Mesothelial cell of epicardium (in vitro differentiated cells): ENCODE measurements at regions not wholly inside any gene's neighbourhood (a gene's known extent, or its start where the extent isn't known, plus 50 kb on each side); places are given as distances from the start of the nearest gene placed in this dataset.
A peak's percentile ranks its signal among the peaks of the same experiment; 100 is the strongest.

Source experiments
- DNase-seq, 2 experiments: peaks; one replicate each; pipeline ENCODE4 v3.0.0; 2021; ENCODE audit warnings: low spot score in 2 of 2; ENCODE audit not compliant: unreplicated experiment in 2 of 2
- H3K27ac Mint-ChIP-seq: 2 replicates; pipeline ENCODE4 v1.8.0; 2021; ENCODE audit warnings: mixed read lengths
- H3K27me3 Mint-ChIP-seq: 2 replicates; pipeline ENCODE4 v1.8.0; 2021; ENCODE audit warnings: low read depth, mixed read lengths
- H3K36me3 Mint-ChIP-seq: 2 replicates; pipeline ENCODE4 v1.8.0; 2021; ENCODE audit warnings: mixed read lengths
- H3K4me1 Mint-ChIP-seq: 2 replicates; pipeline ENCODE4 v1.8.0; 2021; ENCODE audit warnings: mixed read lengths
- H3K4me3 Mint-ChIP-seq: 2 replicates; pipeline ENCODE4 v1.8.0; 2021; ENCODE audit warnings: mild to moderate bottlenecking, moderate library complexity, mixed read lengths
- H3K9me3 Mint-ChIP-seq: 2 replicates; pipeline ENCODE4 v1.8.0; 2021; ENCODE audit warnings: mixed read lengths
- TF ChIP-seq, protein P1 (sequence below): fragments of 200-600 bp; sonication (generic); IDR thresholded peaks from one replicate; pipeline ENCODE4 v1.5.0; 2021; ENCODE audit warnings: antibody characterized with exemption; ENCODE audit not compliant: unreplicated experiment

DNA sequence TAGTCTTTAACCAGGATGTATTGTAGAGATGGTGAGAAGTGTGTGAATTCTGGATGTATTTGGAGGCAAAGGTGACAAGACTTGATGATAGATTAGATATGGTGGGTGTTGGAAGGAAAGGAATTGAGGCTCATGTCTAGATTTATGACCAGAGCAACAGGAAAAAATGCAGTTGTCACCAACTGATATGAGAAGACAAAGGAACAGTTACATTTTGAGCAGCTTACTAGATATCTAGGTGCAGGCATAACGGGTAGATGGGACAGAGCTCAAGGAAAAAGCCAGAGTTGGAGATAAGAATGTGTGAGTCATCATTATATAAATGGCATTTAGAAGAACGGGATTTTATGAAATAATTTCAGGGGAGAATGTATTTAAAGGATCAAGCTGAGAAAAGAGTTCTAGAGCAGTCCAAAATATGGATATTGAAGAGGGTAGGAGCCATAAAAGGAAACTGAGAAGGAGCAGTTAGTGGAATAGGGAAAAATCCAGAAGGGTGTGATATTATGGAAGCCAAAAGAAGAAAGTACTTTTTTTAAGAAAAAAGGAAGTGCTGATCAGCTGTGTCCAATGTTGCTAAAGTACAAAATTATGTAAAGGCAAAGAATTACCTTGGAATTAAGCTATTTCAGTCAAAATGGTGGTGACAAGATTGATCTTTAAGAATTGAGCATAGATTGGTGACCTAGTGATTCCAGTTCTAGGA is 262.5 kb downstream of the CGGBP1 start:
- H3K27me3 Mint-ChIP-seq, result peaks cover 70% of the 10 kb centered on the region
- H3K36me3 Mint-ChIP-seq, result no peaks in the 10 kb centered on the region
- peaks cover 17% of the 10 kb centered on the region for H3K4me1 Mint-ChIP-seq
- H3K4me3 Mint-ChIP-seq, result no peak overlapping the region
- DNase-seq, result no peak
- TF ChIP-seq, protein P1, sequence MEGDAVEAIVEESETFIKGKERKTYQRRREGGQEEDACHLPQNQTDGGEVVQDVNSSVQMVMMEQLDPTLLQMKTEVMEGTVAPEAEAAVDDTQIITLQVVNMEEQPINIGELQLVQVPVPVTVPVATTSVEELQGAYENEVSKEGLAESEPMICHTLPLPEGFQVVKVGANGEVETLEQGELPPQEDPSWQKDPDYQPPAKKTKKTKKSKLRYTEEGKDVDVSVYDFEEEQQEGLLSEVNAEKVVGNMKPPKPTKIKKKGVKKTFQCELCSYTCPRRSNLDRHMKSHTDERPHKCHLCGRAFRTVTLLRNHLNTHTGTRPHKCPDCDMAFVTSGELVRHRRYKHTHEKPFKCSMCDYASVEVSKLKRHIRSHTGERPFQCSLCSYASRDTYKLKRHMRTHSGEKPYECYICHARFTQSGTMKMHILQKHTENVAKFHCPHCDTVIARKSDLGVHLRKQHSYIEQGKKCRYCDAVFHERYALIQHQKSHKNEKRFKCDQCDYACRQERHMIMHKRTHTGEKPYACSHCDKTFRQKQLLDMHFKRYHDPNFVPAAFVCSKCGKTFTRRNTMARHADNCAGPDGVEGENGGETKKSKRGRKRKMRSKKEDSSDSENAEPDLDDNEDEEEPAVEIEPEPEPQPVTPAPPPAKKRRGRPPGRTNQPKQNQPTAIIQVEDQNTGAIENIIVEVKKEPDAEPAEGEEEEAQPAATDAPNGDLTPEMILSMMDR, result no peak
- H3K9me3 Mint-ChIP-seq, result no peaks in the 10 kb centered on the region
- no peak overlapping the region for H3K27ac Mint-ChIP-seq

DNA sequence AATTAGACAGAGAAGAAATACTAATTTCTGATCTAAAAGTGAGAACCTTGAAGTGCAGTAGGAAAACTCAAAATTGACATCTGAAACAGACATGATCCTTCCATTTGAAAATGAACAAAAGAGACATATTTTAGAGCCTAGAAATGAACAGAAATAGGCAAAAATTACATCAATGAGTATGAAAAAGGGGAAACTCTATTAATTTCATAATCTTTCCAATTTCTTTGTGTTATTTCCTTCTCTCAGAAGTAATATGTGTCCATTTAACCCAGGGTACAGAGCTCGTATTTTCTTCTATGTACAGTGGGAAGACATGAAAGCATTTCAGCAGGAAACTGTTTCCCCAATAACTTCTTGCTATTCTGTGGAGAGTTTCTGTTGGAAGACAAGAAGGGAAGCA is 263.1 kb downstream of the CGGBP1 start:
- Mint-ChIP-seq H3K27ac (no peak overlapping the region), H3K4me1 (peaks cover 17% of the 10 kb centered on the region), H3K9me3 (no peaks in the 10 kb centered on the region), H3K36me3 (no peaks in the 10 kb centered on the region), H3K27me3 (peaks cover 73% of the 10 kb centered on the region), H3K4me3 (no peak overlapping the region)
- no peak for DNase-seq
- TF ChIP-seq, protein P1, result no peak

DNA sequence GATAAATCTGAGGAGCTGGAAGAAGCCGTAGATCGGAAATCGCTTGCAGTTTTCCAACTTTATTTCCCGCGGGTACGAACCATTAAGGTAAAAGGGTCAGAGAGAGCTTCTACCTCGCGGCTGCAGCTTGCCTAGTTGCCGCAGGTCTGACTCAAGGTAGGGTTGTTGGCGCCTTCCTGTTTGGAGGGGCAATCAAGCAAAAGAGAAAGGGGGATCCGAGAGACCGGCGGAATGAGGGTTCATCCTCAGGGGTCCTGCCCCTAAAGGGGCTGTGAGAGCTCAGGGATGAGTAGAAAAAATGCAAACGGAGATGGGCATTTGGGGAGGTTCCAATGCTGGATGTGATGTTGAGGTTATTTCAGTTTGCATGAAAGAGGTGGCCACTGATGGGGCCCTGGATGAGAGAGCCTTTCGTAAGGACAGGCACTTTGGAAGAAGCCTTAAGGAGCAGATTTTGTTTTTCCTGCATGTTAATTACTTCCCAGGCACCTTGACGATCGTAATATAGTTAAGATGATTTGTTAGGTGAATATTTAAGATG is 265.4 kb downstream of the CGGBP1 start:
- H3K9me3 Mint-ChIP-seq, result no peaks in the 10 kb centered on the region
- no peak overlapping the region for H3K27ac Mint-ChIP-seq
- peak overlapping the region; percentile 70 for H3K4me3 Mint-ChIP-seq
- TF ChIP-seq, protein P1, result no peak
- H3K27me3 Mint-ChIP-seq, result peaks cover 66% of the 10 kb centered on the region
- no peaks in the 10 kb centered on the region for H3K36me3 Mint-ChIP-seq
- H3K4me1 Mint-ChIP-seq, result peaks cover 13% of the 10 kb centered on the region
- no peak for DNase-seq

DNA sequence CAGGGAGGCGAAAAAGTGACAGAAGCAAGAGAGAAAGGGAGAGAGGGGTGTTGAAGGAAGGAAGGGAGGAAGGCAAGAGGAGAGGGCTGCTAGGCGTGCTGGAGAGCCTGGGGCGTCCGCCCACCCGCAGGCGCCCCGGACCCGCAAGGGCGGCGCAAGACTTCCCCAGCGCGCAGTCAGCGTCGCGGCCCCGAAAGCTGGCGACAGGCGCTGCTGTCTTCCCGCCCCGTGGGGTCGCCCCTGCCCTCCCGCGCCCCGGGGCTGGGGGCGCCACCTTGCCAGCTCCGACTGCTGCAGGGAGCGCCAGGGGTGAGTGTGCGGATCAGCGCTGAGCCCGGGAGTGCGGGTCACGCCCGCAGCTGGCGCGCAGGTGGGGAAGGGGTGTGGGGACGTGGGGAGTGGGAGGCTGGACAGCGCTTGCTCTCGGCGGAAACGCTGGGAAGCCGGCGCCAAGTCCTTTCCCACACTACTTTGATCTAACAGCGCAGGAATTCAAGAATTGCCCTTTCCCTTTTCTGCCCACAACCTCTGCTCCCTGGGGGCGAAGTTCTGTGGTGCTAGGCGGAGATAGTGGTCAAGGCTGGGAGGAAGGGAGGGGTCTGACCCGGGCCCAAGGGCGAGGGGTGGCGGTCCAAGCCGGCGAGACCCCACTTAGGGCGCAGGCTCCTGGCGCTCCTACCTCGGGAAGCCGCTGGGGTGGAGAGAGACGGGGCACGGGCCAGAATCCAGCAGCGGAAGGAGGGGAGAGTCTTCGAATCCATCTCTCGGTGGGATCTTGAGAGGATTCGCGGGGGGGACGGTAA is 266.1 kb downstream of the CGGBP1 start, which contains the start of gene HTR1F:
Gene HTR1F (plus strand): TSS at position 173 of the 803 bp plus-strand sequence.
- DNase-seq, result peak; percentile 24 to 52
- H3K27me3 Mint-ChIP-seq, result peaks cover 61% of the 10 kb centered on the region
- no peaks in the 10 kb centered on the region for H3K9me3 Mint-ChIP-seq
- H3K27ac Mint-ChIP-seq, result no peak within 1 kb of the TSS
- peaks cover 12% of the 10 kb centered on the region for H3K4me1 Mint-ChIP-seq
- peak within 1 kb of the TSS; percentile 75 for H3K4me3 Mint-ChIP-seq
- H3K36me3 Mint-ChIP-seq, result no peaks in the 10 kb centered on the region
- TF ChIP-seq, protein P1, result no peak

DNA sequence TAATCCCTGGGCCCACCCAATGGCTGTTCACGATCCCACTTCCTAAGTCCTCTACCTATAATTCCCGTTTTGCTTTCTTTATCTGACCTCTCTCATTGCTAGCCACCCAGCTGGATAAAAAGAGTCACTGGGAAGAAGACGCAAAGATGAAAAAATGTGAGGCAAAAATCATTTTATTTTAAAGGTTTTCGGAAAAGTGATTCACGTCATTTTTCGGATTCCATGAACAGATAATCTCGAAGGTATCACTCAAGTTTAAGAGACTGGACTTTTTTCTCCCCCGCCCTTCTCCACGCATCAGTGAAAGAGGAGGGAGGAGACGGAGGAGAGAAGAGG is 266.6 kb downstream of the CGGBP1 start:
- Mint-ChIP-seq H3K27me3 (peaks cover 59% of the 10 kb centered on the region), H3K9me3 (no peaks in the 10 kb centered on the region), H3K27ac (no peak overlapping the region), H3K36me3 (no peaks in the 10 kb centered on the region), H3K4me1 (peaks cover 12% of the 10 kb centered on the region), H3K4me3 (peak overlapping the region; percentile 75)
- DNase-seq, result no peak
- TF ChIP-seq, protein P1, result no peak
